ENCODE measurements at regions not wholly inside any gene's neighbourhood (a gene's known extent, or its start where the extent isn't known, plus 50 kb on each side); places are given as distances from the start of the nearest gene placed in this dataset.
"Not testable (repeated sequence)": the region's sequence is repeated elsewhere in the genome, so short reads cannot be mapped to it uniquely, and the experiment has no call there.

DNA sequence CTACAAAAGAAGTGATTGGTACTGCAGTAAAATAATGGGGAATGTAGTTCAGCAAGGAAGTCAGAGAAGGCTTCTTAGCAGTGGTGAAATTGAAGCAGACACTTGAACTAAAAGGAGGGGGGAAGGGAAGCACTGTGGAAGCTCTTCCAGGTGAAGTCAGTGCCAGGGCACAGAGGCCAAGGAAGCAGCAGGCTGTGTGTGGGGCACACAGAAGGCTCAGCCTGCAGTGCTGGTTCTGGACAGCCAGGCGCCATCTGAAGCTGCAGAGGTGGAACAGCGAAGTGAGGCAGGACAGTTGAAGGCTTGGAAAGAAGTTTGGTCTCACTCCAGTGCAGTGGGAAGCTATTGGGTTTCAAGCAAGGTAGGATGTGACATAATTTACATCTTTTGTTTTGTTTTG, 64.2 kb downstream of the ARHGAP11B start:
- TF ChIP-seq, protein P1, sequence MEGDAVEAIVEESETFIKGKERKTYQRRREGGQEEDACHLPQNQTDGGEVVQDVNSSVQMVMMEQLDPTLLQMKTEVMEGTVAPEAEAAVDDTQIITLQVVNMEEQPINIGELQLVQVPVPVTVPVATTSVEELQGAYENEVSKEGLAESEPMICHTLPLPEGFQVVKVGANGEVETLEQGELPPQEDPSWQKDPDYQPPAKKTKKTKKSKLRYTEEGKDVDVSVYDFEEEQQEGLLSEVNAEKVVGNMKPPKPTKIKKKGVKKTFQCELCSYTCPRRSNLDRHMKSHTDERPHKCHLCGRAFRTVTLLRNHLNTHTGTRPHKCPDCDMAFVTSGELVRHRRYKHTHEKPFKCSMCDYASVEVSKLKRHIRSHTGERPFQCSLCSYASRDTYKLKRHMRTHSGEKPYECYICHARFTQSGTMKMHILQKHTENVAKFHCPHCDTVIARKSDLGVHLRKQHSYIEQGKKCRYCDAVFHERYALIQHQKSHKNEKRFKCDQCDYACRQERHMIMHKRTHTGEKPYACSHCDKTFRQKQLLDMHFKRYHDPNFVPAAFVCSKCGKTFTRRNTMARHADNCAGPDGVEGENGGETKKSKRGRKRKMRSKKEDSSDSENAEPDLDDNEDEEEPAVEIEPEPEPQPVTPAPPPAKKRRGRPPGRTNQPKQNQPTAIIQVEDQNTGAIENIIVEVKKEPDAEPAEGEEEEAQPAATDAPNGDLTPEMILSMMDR (IDR thresholded peaks at IDR 0.05; ENCODE audit: insufficient read depth, low read depth, low read length): not testable (repeated sequence)
- not testable (repeated sequence) for TF ChIP-seq EZH2 (IDR thresholded peaks at IDR 0.05; ENCODE audit: insufficient read depth, low read length)
